K562 (cell line): ENCODE measurements at regions not wholly inside any gene's neighbourhood (a gene's known extent, or its start where the extent isn't known, plus 50 kb on each side); places are given as distances from the start of the nearest gene placed in this dataset.

Source experiments
- ATAC-seq: fragments of 200-7000 bp; cut with Tn5 transposase; 3 replicates; pipeline ENCODE4 v1.9.1; 2020; ENCODE audit warnings: moderate library complexity
- BruUV-seq: library from RNA; stranded (reverse); fragments of 400-500 nt; replicated peaks from 2 replicates; lab custom pipeline; 2021; lab: Mats Ljungman, UMichigan
- CTCF ChIA-PET: fragments of 300-600 bp; formaldehyde crosslinking; extraction: SDS; loops from one replicate; lab custom pipeline; 2021; ENCODE audit warnings: low intra/inter-chr PET ratio; lab: Yijun Ruan, JAX
- POLR2A ChIA-PET: fragments of 300-600, 350-650 bp; sonication (Branson Sonifier 250); formaldehyde crosslinking; extraction: SDS; loops from one replicate; lab custom pipeline; 2021; ENCODE audit warnings: antibody characterized with exemption, inconsistent platforms; lab: Yijun Ruan, JAX
- DNase-seq, 4 experiments: peaks; one replicate each; pipeline versions ENCODE4 v3.0.0 to v3.0.0-alpha.2; 2011 to 2018; ENCODE audit warnings: low spot score in 3 of 4, mixed read lengths in 3 of 4; ENCODE audit errors: extremely low read depth in 1 of 4
- FAIRE-seq: peaks from 2 replicates; lab custom pipeline; 2011; peaks lifted over from hg19 to GRCh38; lab: Jason Lieb, UNC
- H2AFZ ChIP-seq: 2 replicates; pipeline ENCODE4 v1.6.0; 2011; ENCODE audit warnings: low read depth, low read length, control low read depth, inconsistent platforms
- H3K27ac ChIP-seq: fragments of 200-600 bp; 3 replicates; pipeline ENCODE4 v1.8.0; 2011; ENCODE audit warnings: low read depth, mild to moderate bottlenecking, control low read depth, inconsistent platforms, low read length, moderate library complexity, mixed read lengths; ENCODE audit errors: extremely low read depth
- H3K27me3 ChIP-seq, 2 experiments: fragments of 300-600 bp in 1 of 2; 2 replicates in 1 of 2; 3 replicates in 1 of 2; pipeline versions ENCODE4 v1.6.0 to v1.8.0; 2011; ENCODE audit warnings: inconsistent platforms in 2 of 2, low read length in 2 of 2, mild to moderate bottlenecking in 1 of 2, mixed read lengths in 1 of 2, moderate library complexity in 1 of 2; ENCODE audit not compliant: control insufficient read depth in 2 of 2, insufficient read depth in 2 of 2
- H3K36me3 ChIP-seq: fragments of 300-600 bp; 3 replicates; pipeline ENCODE4 v1.8.0; 2011; ENCODE audit warnings: mild to moderate bottlenecking, low read length, inconsistent platforms; ENCODE audit not compliant: control insufficient read depth, insufficient read depth
- H3K4me1 ChIP-seq, 2 experiments: fragments of 200-600 bp in 1 of 2; replicated peaks in 1 of 2; 2 replicates in 1 of 2; 3 replicates in 1 of 2; pipeline versions ENCODE4 v1.5.1 to v1.8.0; 2011; ENCODE audit warnings: inconsistent platforms in 2 of 2, low read length in 2 of 2, mild to moderate bottlenecking in 1 of 2, mixed read lengths in 1 of 2, moderate library complexity in 1 of 2; ENCODE audit not compliant: control insufficient read depth in 2 of 2, insufficient read depth in 2 of 2
- H3K4me2 ChIP-seq: 2 replicates; pipeline ENCODE4 v1.6.1; 2011; ENCODE audit warnings: low read length, control low read depth, inconsistent platforms, mixed read lengths; ENCODE audit not compliant: insufficient read depth
- H3K4me3 ChIP-seq: fragments of 200-600 bp; sonication (generic), shearing (Covaris generic); 2 replicates; pipeline ENCODE4 v1.5.1; 2016; ENCODE audit warnings: control low read depth, inconsistent platforms
- H3K79me2 ChIP-seq: fragments of 200-600 bp; 3 replicates; pipeline ENCODE4 v1.8.0; 2011; ENCODE audit warnings: low read length, inconsistent platforms; ENCODE audit not compliant: control insufficient read depth, insufficient read depth
- H3K9ac ChIP-seq, 2 experiments: 2 replicates each; pipeline versions ENCODE4 v1.6.0 to v1.6.1; 2011; ENCODE audit warnings: low read depth in 2 of 2, low read length in 2 of 2, control low read depth in 1 of 2, inconsistent platforms in 1 of 2, mild to moderate bottlenecking in 1 of 2, mixed read lengths in 1 of 2; ENCODE audit not compliant: insufficient read depth in 1 of 2
- H3K9me1 ChIP-seq: one replicate; pipeline ENCODE4 v1.6.0; 2011; ENCODE audit warnings: inconsistent platforms, mild to moderate bottlenecking, low read length, moderate library complexity; ENCODE audit not compliant: control insufficient read depth, insufficient read depth
- H3K9me3 ChIP-seq: replicated peaks from 2 replicates; pipeline ENCODE4 v1.5.1; 2011; ENCODE audit warnings: low read depth, low read length, inconsistent platforms; ENCODE audit not compliant: control insufficient read depth, insufficient read depth
- H4K20me1 ChIP-seq: replicated peaks from 2 replicates; pipeline ENCODE4 v1.6.1; 2011; ENCODE audit warnings: low read length, inconsistent platforms, mixed read lengths; ENCODE audit not compliant: control insufficient read depth, insufficient read depth
- E2F6 ChIP-seq, 2 experiments: IDR thresholded peaks; 2 replicates each; pipeline ENCODE4 v1.6.1; 2011; ENCODE audit warnings: borderline replicate concordance in 1 of 2, control low read depth in 1 of 2, low read depth in 1 of 2, low read length in 1 of 2, mild to moderate bottlenecking in 1 of 2, mixed read lengths in 1 of 2, moderate library complexity in 1 of 2; ENCODE audit not compliant: insufficient read depth in 1 of 2, insufficient read length in 1 of 2, poor library complexity in 1 of 2, severe bottlenecking in 1 of 2; ENCODE audit errors: extremely low read depth in 1 of 2
- HINFP ChIP-seq: fragments of 450-650 bp; conservative IDR thresholded peaks from 2 replicates; pipeline ENCODE4 v1.6.1; 2016; ENCODE audit warnings: missing genetic modification characterization, low read depth, mild to moderate bottlenecking, control low read depth, missing compliant biosample characterization
- MAX ChIP-seq: sonication (generic); formaldehyde crosslinking; IDR thresholded peaks from 2 replicates; pipeline ENCODE4 v1.9.0; 2022; ENCODE audit warnings: mild to moderate bottlenecking, missing genetic modification reagents
- MTA1 ChIP-seq: fragments of 450-650 bp; IDR thresholded peaks from 2 replicates; pipeline ENCODE4 v1.6.1; 2017; ENCODE audit warnings: borderline replicate concordance
- SMAD4 ChIP-seq: fragments of 250-450 bp; sonication (Bioruptor Pico); conservative IDR thresholded peaks from 2 replicates; pipeline ENCODE4 v1.8.0; 2021; ENCODE audit warnings: inconsistent platforms, mild to moderate bottlenecking, moderate library complexity
- SMARCC2 ChIP-seq: fragments of 450-650 bp; IDR thresholded peaks from 2 replicates; pipeline ENCODE4 v1.6.1; 2017; ENCODE audit warnings: antibody characterized with exemption, moderate library complexity, mild to moderate bottlenecking, low read depth
- STAT5B ChIP-seq: fragments of 250-450 bp; sonication (Bioruptor Pico); IDR thresholded peaks from 2 replicates; pipeline ENCODE4 v1.8.0; 2021; ENCODE audit warnings: mild to moderate bottlenecking, inconsistent platforms
- TEAD1 ChIP-seq, 2 experiments: fragments of 450-650 bp in 1 of 2; sonication (generic) in 1 of 2; formaldehyde crosslinking; IDR thresholded peaks; 2 replicates each; pipeline versions ENCODE4 v1.4.0 to v1.8.0; 2020 to 2022; ENCODE audit warnings: mild to moderate bottlenecking in 2 of 2, missing genetic modification reagents in 1 of 2
- ZNF699 ChIP-seq: fragments of 250-450 bp; sonication (Bioruptor Pico); IDR thresholded peaks from 2 replicates; pipeline ENCODE4 v1.8.0; 2021; ENCODE audit warnings: mild to moderate bottlenecking, moderate library complexity; ENCODE audit not compliant: insufficient replicate concordance
- in situ Hi-C: fragments of 300-500 bp; cut with MboI; formaldehyde crosslinking; loops from 4 replicates; pipeline ENCODE4 v1.15.0; 2018; ENCODE audit warnings: inconsistent platforms, mixed read lengths
- intact Hi-C: fragments of 100-400 bp; cut with micrococcal nuclease; formaldehyde crosslinking; loops from 2 replicates; pipeline ENCODE4 v1.14.2; 2022

- Histone ChIP-seq H3K9me1 (no peaks in the 10 kb centered on the region), H3K4me3 (no peak overlapping the region), H3K27ac (no peak overlapping the region), H3K79me2 (no peaks in the 10 kb centered on the region), H3K9ac (no peak overlapping the region), H3K36me3 (no peaks in the 10 kb centered on the region), H3K4me2 (no peak overlapping the region)
- ChIA-PET POLR2A (no interaction called here), CTCF (no interaction called here)
- ATAC-seq = no peak
- in situ Hi-C loops = no loop called here
- no peak for DNase-seq
- TF ChIP-seq E2F6 (IDR thresholded peaks at IDR 0.05; ENCODE audit: borderline replicate concordance in 1 of 2, extremely low read depth in 1 of 2, insufficient read depth in 1 of 2, insufficient read length in 1 of 2, low read depth in 1 of 2, low read length in 1 of 2, poor library complexity in 1 of 2, severe bottlenecking in 1 of 2) (no peak), MTA1 (no peak), ZNF699 (CRISPR knock-in tag) (no peak), SMARCC2 (no peak), MAX (no peak), HINFP (tag) (no peak), TEAD1 (CRISPR knock-in tag; IDR thresholded peaks at IDR 0.05) (no peak), SMAD4 (CRISPR knock-in tag) (no peak), STAT5B (CRISPR knock-in tag) (no peak)
- TF ChIP-seq, all 486 proteins: peak for 0
- Histone ChIP-seq H3K4me1 (no peaks in the 10 kb centered on the region), H3K9me3 (no peaks in the 10 kb centered on the region), H4K20me1 (no peaks in the 10 kb centered on the region), H3K27me3 (no peaks in the 10 kb centered on the region), H2AFZ (no peak overlapping the region)
- no TSS peak for BruUV-seq
- FAIRE-seq = no peak
- intact Hi-C loops = no loop called here
Measured at GRCh38 chr12:87142342-87142741, 886.2 kb upstream of the MGAT4C start.
